Osteoblast (primary cell): ENCODE measurements at regions not wholly inside any gene's neighbourhood (a gene's known extent, or its start where the extent isn't known, plus 50 kb on each side); places are given as distances from the start of the nearest gene placed in this dataset.

Experiments
- DNase-seq: peaks from one replicate; pipeline ENCODE4 v3.0.0; 2011; ENCODE audit warnings: low spot score, mixed read lengths; ENCODE audit not compliant: insufficient read length; ENCODE audit errors: missing footprints
- H2AFZ ChIP-seq: 2 replicates; pipeline ENCODE4 v1.6.0; 2011; ENCODE audit warnings: mild to moderate bottlenecking, low read length
- H3K27ac ChIP-seq: 2 replicates; pipeline ENCODE4 v1.5.1; 2011; ENCODE audit warnings: mild to moderate bottlenecking, low read depth, low read length, moderate library complexity
- H3K27me3 ChIP-seq: 2 replicates; pipeline ENCODE4 v1.6.0; 2012; ENCODE audit warnings: mild to moderate bottlenecking, control low read depth, inconsistent platforms, low read length, moderate library complexity; ENCODE audit not compliant: insufficient read depth
- H3K36me3 ChIP-seq: 2 replicates; pipeline ENCODE4 v1.5.1; 2011; ENCODE audit warnings: mild to moderate bottlenecking, low read length, control low read depth, moderate library complexity; ENCODE audit not compliant: insufficient read depth
- H3K4me1 ChIP-seq: 2 replicates; pipeline ENCODE4 v1.5.1; 2011; ENCODE audit warnings: mild to moderate bottlenecking, low read length, control low read depth, moderate library complexity; ENCODE audit not compliant: insufficient read depth
- H3K4me2 ChIP-seq: 2 replicates; pipeline ENCODE4 v1.6.0; 2011; ENCODE audit warnings: mild to moderate bottlenecking, low read length; ENCODE audit not compliant: insufficient read depth
- H3K4me3 ChIP-seq: fragments of 200-600 bp; sonication (generic); 3 replicates; pipeline ENCODE4 v1.5.1; 2012; ENCODE audit warnings: mild to moderate bottlenecking, low read length, inconsistent platforms; ENCODE audit not compliant: insufficient read depth
- H3K79me2 ChIP-seq: 2 replicates; pipeline ENCODE4 v1.6.0; 2012; ENCODE audit warnings: mild to moderate bottlenecking, low read length, control low read depth, inconsistent platforms; ENCODE audit not compliant: insufficient read depth
- H3K9me3 ChIP-seq: 2 replicates; pipeline ENCODE4 v1.5.1; 2011; ENCODE audit warnings: low read depth, low read length, control low read depth
- H4K20me1 ChIP-seq: 2 replicates; pipeline ENCODE4 v1.6.0; 2012; ENCODE audit warnings: mild to moderate bottlenecking, low read length, control low read depth; ENCODE audit not compliant: insufficient read depth
- CTCF ChIP-seq: IDR thresholded peaks from 2 replicates; pipeline ENCODE4 v1.5.1; 2011; ENCODE audit warnings: mild to moderate bottlenecking, low read depth, low read length, moderate library complexity; ENCODE audit errors: extremely low read depth

- no peaks in the 10 kb centered on the region for H3K36me3 ChIP-seq
- no peak for DNase-seq
- no peak overlapping the region for H3K27ac ChIP-seq
- H3K27me3 ChIP-seq, result no peaks in the 10 kb centered on the region
- no peaks in the 10 kb centered on the region for H4K20me1 ChIP-seq
- no peaks in the 10 kb centered on the region for H3K79me2 ChIP-seq
- H3K4me2 ChIP-seq, result no peak overlapping the region
- H3K4me3 ChIP-seq, result no peak overlapping the region
- no peak for TF ChIP-seq CTCF
- no peaks in the 10 kb centered on the region for H3K4me1 ChIP-seq
- H3K9me3 ChIP-seq, result no peaks in the 10 kb centered on the region
- H2AFZ ChIP-seq, result no peak overlapping the region
These were observed 93.2 kb upstream of the ADAMTS16 start for GRCh38 chr5:5046680-5047502.

- Histone ChIP-seq H3K27me3 (no peaks in the 10 kb centered on the region), H3K36me3 (no peaks in the 10 kb centered on the region), H2AFZ (no peak overlapping the region), H3K27ac (no peak overlapping the region), H3K4me2 (no peak overlapping the region), H3K79me2 (no peaks in the 10 kb centered on the region), H3K9me3 (no peaks in the 10 kb centered on the region), H3K4me3 (no peak overlapping the region), H3K4me1 (no peaks in the 10 kb centered on the region), H4K20me1 (no peaks in the 10 kb centered on the region)
- no peak for TF ChIP-seq CTCF
- no peak for DNase-seq
These were observed 89.3 kb upstream of the ADAMTS16 start for GRCh38 chr5:5050801-5051200.

DNA sequence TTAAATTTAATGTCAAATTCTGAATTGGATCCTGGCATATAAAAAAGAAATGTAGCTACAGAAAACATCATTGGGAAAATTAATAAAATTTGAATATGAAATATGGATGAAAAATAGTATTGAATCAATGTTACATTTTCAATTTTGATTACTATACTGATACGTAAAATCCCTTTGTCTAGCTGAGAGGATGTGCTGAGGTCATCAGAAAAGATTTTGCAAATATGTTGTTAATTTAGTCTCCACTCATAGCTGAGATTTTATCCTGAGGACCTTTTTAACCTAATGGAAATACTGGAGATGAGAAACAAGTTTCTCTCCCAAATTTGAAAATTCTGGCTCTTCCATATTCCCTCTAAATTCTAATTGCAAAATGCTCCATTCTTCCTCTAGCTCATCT, 84.4 kb upstream of the ADAMTS16 start:
- H3K9me3 ChIP-seq, result no peaks in the 10 kb centered on the region
- H3K79me2 ChIP-seq, result no peaks in the 10 kb centered on the region
- no peak overlapping the region for H3K4me2 ChIP-seq
- H3K4me1 ChIP-seq, result no peaks in the 10 kb centered on the region
- no peaks in the 10 kb centered on the region for H4K20me1 ChIP-seq
- no peaks in the 10 kb centered on the region for H3K36me3 ChIP-seq
- DNase-seq, result no peak
- H2AFZ ChIP-seq, result no peak overlapping the region
- no peak overlapping the region for H3K27ac ChIP-seq
- TF ChIP-seq CTCF, result no peak
- no peak overlapping the region for H3K4me3 ChIP-seq
- H3K27me3 ChIP-seq, result peaks cover 2% of the 10 kb centered on the region

- no peak for DNase-seq
- no peaks in the 10 kb centered on the region for H4K20me1 ChIP-seq
- TF ChIP-seq CTCF, result no peak
These were observed 78.3 kb upstream of the ADAMTS16 start for GRCh38 chr5:5061836-5062235.

More at GRCh38 chr5:5061836-5062235, 78.3 kb upstream of the ADAMTS16 start:
- no peaks in the 10 kb centered on the region for H3K79me2 ChIP-seq
- peaks cover 2% of the 10 kb centered on the region for H3K27me3 ChIP-seq
- H3K27ac ChIP-seq, result no peak overlapping the region
- no peak overlapping the region for H3K4me2 ChIP-seq
- H2AFZ ChIP-seq, result no peak overlapping the region
- no peaks in the 10 kb centered on the region for H3K4me1 ChIP-seq
- no peaks in the 10 kb centered on the region for H3K9me3 ChIP-seq
- no peak overlapping the region for H3K4me3 ChIP-seq
- H3K36me3 ChIP-seq, result no peaks in the 10 kb centered on the region
